SH-SY5Y (cell line): ENCODE measurements at regions not wholly inside any gene's neighbourhood (a gene's known extent, or its start where the extent isn't known, plus 50 kb on each side); places are given as distances from the start of the nearest gene placed in this dataset.

Experiments used
- GATA2 ChIP-seq: IDR thresholded peaks from 2 replicates; pipeline ENCODE4 v1.6.1; 2011; ENCODE audit warnings: mild to moderate bottlenecking, low read depth, low read length
- GATA3 ChIP-seq: IDR thresholded peaks from 2 replicates; pipeline ENCODE4 v1.6.1; 2011; ENCODE audit warnings: low read depth, mild to moderate bottlenecking, low read length, moderate library complexity

DNA sequence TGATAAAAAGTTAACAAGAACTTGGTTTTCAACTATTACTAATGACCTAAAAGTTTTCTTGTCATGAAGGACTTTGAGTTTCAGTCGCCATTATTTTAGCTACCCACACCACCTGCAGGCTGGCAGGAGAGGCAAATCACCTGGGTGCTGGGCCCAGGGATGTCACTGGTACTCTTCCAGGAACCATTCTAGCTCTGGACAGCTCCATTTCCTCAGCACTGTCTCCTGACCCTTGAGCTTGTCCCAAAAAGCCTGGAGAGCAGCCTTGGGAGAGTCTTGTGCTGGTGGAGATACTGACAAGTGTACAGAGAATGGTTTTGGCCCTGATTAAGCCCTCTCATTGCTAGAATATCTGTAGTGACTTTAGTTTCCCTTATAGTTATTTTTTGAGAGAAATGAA is 1924.1 kb upstream of the WWC1 start:
- TF ChIP-seq GATA2 (no peak), GATA3 (no peak)
